ENCODE measurements at regions not wholly inside any gene's neighbourhood (a gene's known extent, or its start where the extent isn't known, plus 50 kb on each side); places are given as distances from the start of the nearest gene placed in this dataset.

DNA sequence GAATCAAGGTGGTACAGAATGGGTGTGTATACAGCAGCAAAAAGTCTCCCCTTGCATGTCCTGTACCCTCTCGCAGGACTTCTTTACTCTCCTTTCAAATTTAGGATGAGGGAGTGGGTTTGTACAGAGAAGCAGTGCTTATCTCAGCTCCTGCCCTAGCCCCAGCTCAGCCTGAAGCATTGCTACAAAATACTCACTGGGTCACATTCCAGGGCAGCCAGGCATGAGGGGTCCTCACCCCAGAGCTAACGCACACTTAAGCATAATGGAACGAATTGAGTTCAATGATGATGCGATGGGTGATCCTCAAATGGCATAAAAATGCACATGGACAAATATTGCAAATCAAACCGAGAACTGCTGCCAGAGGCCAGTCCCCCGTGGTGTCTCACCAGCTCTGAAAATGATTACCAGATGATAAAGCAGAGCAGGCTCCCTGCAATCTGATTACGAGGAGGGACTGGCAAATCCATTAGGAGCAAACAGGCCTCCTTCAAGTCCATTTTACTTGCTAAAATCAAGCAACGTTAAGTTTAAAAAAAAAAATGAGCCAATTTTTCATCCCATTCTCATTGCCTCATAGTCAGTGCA lies 231.6 kb upstream of the TAS2R1 start:
- no peak for DNase-seq (ENCODE audit: low read depth)

DNA sequence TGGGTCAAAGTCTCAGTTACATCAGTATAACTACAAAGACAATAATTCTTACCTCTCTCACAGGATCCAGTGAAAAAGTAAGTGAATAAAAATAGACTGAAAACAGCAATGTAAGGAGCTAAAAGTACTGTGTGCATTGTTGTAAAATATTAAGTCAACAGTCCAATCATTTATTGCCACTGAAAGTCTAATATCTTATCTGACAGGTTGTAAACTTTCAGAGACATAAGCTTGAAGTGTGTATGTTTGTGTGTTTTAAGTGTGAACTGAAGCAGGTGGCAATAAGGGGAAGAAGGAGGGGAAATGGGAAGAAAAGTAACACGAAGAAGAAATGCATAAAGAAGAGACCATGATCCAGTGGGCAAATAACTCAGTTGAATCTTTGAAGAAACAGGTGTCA lies 229.7 kb upstream of the TAS2R1 start:
- DNase-seq (ENCODE audit: low read depth), result no peak

DNA sequence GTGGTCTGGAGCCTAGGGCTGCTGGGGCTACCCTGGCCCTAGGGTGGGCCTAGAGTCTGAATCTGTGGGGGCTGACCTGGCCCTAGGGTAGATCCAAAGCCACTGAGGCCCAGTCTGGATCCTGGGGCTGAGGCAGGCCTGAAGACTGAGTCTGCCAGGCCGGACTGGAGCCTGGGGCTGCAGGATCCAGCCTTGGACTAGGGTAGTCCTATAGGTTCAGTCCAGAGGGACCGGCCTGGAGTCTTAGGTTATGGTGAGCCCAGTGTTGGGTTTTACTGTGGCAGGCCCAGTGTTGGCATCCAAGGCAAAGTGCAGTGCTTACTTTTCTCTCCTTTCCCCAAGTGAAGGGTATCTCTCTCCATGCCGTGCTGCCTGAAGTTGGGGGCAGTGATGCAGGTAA lies 227.9 kb upstream of the TAS2R1 start:
- DNase-seq (ENCODE audit: low read depth), result no peak

DNA sequence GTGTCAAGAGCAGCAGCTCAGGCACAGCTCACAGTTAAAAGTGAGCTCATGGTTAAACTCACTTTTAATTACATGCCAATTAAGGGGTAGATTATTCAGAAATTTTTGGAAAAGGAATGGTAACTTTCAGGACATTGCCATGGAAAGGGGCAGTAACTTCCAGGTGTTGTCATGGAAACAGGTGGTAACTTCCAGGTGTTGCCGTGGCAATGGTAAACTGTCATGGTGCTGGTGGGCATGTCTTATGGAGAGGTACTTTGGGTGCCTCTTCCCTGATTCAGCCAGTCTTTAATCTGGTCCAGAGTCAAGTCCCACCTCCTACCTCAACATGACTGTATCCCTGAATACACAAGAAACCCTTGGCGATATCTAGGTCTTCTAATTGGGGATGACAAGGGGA lies 223.2 kb upstream of the TAS2R1 start:
- no peak for DNase-seq (ENCODE audit: low read depth)

DNA sequence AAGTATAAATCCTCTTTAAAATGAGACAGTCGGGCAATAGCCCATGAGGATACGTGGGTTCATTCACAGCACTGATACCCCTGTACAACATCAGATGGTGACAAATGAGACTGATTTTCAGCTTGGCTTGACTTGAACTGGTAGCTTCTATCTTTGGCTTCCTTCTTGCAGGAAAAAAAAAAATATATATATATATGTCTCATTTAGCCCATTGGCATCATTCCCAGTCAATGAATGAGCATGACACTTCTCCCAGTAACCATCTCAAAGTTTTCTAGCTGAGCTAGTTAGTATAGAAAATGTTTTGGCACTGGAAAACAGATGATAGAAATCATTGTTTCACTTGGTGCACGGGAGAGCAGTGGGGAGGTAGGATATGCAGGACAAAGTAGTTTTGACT lies 222.5 kb upstream of the TAS2R1 start:
- no peak for DNase-seq (ENCODE audit: low read depth)

DNA sequence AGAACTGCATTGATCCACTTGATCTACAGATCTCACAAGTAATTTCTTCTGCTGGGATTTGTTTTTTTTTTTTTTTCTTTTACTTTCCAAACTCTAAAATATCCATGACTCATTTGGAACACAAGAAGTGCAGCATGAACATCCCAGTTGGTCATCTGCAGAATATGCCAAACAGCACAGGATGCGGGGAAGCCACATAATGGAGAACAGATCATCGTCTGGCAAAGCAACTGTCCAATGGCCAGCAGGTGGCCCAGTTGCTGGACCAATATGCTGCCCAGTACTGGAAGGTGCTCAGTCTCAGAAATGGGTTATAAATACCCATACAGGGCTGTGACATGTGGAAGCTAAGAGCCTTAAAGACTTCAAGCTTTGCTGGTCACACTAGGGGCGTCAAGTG lies 221.3 kb upstream of the TAS2R1 start:
- DNase-seq (ENCODE audit: low read depth), result peak; percentile 93

DNA sequence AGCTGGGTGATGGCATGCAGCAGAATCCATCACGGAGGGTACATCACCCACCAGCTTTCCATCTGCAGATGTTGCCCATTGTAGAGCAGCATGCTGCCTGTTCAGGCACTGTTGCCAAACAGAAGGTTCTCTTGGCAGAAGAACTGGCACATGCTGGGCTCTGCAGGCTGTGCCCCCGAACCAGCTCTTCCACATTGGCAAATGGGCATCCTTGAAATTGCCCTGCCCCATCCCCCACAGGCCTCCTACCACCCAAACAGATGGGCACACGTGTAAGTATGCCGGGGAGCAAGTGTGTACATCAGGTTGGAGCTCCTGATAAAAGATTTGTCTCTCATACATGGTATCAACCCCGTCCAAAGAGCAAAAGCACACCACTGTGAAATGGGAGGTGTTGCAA lies 220.3 kb upstream of the TAS2R1 start:
- no peak for DNase-seq (ENCODE audit: low read depth)

DNA sequence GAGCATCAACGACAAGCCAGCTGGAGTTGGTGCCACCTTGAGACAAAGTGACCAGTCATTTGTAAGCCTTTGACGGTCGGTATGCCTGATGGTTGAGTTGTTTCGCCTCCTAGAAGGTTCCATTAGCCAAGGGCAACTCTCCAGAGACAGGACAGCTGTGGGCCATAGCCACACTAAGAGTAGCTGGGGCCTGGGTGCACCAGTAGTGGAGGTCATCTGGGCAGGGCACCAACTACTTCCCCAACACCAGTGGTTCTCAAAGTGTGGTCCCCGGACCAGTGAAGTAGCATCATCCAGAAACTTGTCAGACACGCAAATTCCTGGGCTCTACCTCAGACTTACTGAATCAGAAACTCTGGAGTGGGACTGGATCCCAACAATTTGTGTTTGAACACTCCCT lies 217.5 kb upstream of the TAS2R1 start:
- DNase-seq (ENCODE audit: low read depth), result no peak

DNA sequence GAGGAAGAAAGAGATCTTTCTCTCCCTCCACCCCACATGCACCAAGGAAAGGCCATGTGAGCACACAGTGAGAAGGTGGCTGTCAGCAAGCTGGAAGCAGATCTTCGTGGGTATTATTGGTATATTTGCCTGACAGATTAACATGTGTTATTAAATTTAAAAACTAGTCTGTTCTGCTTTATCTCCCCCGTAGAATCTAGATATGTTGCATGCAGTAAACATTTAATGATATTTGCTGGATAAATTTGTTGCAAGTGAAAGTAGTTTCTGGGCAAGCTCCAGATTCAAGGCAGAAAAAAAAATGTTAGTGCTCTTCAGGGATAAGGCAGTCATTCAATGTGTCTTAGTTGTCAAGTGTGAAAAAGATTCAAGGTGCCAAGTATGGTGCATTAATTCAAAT lies 215.0 kb upstream of the TAS2R1 start:
- DNase-seq (ENCODE audit: low read depth), result no peak

DNA sequence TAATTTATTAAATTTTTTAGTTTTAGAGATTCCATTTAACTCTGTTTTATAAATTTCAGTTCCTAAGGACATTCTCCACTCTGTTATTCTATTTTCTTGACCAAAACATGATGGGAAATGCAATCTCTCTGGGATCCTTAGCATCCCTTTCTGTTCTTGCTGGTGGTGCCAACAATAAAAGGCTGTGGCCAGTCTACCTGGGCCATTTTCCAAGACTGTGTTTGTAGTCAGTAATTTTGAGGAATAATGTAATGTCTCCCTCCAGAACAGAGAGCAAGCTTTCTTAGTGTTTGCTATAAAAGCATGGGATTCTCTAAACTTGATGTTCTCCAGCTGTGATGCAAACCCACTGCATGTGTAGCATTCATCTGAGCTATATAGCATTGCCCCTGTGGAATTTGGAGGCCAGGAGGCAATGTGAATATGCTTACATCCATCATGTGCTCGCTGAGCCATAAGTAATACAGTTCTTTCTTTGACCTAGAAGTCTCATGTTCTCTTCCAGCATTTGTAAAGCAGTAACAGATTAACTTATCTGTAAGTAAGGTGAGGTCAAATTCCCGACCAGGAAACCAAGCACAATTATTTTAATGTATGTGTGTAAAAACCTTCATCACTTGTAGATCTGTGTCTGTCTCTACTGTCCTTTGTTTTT lies 211.5 kb upstream of the TAS2R1 start:
- DNase-seq (ENCODE audit: low read depth), result no peak

DNA sequence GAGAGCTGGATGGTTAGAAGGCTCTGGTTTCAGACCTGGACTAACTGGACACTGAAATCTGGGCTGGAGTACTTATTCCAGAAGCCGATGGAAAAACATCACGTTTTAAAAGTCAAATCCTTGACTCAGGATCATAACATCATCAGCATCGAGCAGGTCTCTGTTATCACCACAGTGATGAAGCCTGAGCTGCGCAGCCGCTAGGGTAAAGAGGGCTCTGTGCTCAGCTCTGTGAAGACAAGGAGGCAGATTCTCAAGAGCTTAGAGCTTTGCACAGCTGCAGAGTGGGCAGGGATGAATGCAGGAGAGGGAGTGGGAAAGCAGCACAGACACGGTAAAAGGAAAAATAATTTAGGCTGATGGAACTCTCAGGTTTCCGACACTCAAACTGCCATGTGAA lies 208.8 kb upstream of the TAS2R1 start:
- DNase-seq (ENCODE audit: low read depth), result peak; percentile 9

DNA sequence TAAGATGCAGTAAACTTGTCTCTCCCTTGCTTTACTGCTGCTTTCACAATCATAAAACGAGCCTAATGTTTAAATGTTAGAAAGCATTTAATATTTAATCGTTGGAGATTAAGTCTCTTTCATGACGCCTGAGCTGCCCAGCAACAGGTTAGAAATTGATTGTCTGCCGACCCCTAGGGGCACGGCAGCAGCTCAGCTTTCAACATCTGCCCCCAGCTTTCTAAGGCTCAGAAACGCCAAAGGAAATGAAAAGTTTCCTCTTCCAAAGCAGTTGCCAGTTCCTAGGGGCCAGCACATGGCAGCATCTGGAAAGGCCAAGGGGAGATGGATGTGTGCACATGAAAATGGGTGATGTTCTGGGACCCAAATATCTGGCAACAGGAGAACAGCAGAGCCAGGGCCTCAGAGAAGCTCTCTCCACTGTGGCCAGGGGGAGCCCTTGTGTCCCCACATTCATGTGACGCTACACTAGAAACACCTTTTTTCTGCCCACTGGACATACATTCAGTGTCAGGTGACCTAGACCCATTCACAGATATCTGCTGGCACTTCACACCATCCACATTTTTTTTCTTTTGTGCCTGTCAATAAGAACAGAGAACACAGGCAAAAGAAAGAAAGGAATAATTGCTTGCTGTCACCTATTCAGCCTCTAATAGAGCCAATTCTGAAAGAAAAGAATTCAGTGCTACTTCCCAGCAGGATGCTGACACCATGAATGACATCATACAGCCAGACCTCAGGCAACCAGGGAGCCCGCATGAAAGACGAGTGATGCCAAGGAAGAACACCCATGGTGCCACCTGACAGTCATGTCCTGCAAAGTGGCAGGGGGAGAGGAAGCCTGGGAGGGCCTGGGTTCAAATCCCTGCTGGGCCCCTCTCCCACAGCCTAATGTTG lies 205.0 kb upstream of the TAS2R1 start:
- no peak for DNase-seq (ENCODE audit: low read depth)

DNA sequence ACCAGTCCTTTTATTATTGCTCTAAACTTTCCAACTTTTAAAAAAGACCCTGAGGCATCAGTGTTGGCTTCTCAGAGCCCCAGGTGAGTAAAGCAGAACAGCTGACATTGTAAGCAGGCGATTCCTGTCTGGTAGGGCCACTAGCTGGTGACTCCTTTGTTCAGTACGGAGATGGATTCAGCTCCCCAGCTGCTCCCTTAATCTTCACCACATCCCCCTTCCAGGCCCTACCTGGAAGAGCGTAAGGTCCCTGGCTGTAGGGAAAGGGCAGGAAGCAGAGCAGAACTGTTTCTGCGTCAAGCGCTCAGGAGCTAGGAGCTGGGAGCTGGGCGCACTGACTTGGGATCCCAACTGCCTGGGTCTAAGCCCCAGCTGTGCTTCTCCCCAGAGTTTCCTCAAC lies 203.7 kb upstream of the TAS2R1 start:
- DNase-seq (ENCODE audit: low read depth), result no peak

DNA sequence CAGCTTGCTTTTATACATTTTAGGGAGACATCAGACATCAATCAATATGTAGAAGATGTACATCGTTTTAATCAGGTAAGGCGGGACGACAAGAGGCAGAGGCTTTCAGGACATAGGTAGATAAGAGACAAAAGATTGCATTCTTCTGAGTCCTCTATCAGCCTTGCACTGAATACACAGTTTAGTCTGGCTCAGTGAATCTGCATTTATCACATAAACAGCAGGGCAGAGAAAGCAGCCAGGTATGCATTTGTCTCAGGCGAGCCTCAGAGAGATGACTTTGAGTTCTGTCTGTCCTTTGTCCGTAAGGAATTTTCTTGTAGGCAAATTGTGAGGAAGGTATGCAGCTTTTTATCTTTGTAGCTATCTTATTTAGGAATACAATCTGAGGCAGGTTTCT lies 202.8 kb upstream of the TAS2R1 start:
- DNase-seq (ENCODE audit: low read depth), result no peak

DNA sequence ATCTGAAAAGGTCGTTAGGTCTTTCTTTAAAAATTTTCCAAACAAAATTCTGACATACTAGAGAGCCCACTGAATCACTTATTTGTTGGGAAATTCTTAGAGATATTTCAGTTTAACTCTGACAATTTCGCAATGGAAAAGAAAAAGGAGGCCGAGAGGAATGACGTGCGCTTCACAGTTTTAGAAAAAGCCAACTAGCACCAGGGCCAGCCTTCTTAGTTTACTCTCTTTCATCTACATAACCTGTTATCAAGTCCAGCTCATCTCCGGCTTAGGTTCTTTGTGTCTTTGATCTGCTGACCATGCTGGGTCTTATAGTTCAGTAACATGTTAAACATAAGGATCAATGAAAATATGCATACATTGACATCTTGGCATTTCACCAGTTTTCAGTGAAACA lies 201.7 kb upstream of the TAS2R1 start:
- no peak for DNase-seq (ENCODE audit: low read depth)

DNA sequence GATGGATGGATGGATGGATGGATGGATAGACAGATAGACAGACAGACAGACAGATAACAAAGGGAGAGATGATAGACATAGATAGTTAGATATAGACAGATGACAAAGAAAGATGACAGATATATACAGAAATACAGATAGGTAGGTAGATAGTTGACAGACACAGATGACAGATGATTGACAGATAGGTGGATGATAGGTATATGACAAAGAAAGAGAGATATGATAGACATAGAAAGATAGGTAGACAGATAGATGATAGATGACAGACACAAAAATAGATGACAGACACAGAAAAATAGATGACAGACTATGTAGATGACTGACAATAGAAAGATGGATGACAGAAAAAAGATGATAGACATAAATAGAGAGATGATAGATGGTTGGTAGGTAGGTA lies 200.0 kb upstream of the TAS2R1 start:
- DNase-seq (ENCODE audit: low read depth), result no peak

DNA sequence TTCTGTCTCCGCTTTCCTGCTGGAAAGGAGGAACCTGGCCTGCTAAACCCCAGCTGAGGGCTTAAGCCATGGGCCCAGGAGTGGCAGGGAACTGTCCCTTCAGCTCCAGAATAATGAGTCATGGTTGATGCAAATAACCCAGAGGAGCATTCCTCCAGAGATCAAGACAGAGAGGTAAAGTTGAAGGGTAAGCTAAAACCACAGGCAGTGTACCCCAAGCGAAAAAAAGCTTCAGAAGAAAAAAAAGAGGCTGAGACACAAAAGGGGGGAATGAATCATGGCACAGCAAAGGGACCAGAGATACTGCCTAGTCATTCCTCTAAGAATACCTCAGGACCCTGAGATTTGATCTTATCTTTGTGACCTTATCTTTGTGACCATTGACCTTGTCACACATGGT lies 199.5 kb upstream of the TAS2R1 start:
- no peak for DNase-seq (ENCODE audit: low read depth)

DNA sequence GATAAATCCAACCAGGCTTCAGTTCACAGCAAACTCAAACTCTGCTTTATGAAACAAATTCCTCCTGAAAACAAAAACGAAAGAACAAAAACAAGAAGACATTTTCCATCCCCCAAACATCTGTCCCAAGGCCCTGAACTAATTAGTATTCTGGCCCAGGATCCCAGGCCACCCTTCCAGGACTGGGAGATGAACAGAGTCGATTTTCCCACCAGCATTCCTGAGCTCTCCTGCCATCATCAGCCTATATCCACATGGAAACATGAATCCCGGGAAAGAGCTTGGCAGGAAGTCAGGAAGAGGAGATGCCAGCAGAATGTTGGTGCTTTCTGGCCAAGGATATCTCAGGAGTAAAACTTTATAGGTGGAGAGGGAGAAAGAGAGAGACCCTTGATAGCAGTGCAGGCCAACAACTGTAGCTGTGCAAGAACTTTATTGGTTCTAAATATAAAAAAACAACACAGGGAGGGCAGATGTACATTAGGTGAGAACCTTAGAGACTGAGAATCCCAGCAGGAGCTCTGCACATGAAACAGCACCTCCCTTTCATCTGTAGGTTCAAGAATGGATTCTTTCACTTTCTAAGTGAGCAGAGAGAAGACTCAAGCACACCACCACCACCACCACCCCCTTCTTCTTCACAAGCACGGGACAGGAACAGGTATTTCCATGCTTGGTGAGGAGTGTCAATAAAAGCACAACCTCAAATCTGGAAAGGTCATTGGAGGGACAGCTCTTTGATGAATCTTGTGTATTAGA lies 190.7 kb upstream of the TAS2R1 start:
- no peak for DNase-seq (ENCODE audit: low read depth)

DNA sequence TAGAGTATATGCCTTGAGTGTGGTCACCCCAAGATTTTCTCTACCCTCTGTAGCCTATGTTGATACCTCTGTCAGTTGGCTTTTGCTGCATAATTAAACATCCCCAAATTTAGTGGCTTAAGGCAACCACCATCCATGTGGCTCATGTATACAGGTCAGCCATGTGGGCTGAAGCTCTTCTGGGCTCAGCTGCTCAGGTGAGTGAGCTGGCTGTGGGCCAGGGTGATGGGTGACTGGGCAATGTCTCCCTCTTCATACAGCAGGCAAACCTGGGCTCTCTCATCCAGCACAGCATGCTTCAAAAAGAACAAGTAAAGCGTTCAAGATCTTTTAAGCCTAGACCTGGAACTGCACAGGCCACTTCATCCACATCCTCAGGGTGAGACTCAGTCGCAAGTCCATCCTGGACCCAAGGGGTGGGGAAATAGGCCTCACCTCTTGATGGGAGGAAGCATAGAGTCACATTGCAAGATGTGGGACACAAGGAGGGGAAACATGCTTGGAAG lies 188.2 kb upstream of the TAS2R1 start:
- no peak for DNase-seq (ENCODE audit: low read depth)

DNA sequence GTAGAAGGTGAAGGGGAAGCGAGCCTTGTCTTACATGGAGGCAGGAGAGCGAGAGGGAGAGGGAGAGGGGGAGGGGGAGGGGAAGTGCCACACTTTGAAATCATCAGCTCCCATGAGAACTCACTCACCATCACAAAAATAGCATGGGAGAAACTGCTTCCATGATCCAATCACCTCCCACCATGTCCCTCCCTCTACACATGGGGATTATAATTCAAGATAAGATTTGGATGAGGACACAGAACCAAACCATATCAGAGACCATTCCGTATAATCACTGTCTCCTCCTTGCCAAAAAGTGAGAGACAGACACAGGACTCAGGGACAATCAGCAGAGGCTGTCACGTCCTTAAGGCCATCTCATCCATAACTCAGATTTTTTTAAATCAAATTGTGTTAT lies 187.7 kb upstream of the TAS2R1 start:
- DNase-seq (ENCODE audit: low read depth), result no peak

DNA sequence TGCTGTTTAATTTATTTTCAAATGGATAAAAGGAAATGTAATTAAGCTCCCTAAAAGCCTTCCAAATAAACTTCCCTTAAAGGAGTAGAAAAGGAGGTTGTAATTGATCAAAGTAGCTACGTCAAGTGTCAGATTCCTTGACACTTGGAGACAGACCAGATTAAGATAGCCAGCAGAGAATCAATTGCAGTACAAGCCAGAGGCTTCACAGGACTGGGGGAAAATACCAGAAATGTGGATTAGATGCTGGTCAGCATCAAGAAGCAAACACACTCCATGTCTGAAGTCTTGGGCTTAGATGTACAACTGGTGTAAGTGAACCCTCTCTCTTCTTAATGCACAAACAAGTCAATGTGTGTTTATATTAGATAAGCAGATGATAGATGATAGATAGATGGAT lies 184.9 kb upstream of the TAS2R1 start:
- no peak for DNase-seq (ENCODE audit: low read depth)

DNA sequence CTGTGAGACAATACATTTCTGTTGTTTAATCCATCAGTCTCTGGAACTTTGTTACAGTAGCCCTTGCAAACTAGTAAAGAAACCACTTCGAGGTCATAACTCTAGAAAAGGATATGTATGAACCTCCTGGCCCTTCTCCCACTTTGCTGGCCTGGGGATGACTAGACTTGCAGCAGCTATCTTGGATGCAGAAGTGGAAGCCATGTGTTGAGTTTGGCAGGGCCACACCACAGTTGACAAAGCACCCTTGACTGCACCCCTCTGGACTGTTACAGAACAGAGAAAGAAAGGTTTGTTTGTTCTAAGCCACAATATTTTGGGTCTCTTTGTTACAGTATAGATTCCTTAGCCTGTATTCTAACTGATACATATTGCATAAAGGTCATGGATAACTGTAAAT lies 183.2 kb upstream of the TAS2R1 start:
- no peak for DNase-seq (ENCODE audit: low read depth)
